GM10266 (cell line): ENCODE measurements at regions not wholly inside any gene's neighbourhood (a gene's known extent, or its start where the extent isn't known, plus 50 kb on each side); places are given as distances from the start of the nearest gene placed in this dataset.

Source experiments
- DNase-seq: peaks from one replicate; pipeline ENCODE4 v3.0.0; 2012; ENCODE audit errors: extremely low spot score
- CTCF ChIP-seq: IDR thresholded peaks from 2 replicates; pipeline ENCODE4 v1.5.1; 2012; ENCODE audit warnings: mild to moderate bottlenecking, low read depth; ENCODE audit not compliant: control insufficient read depth, insufficient read depth; ENCODE audit errors: missing control alignments

- TF ChIP-seq CTCF, result no peak
- DNase-seq, result no peak
Measured at GRCh38 chr2:167489325-167489724, 601.0 kb downstream of the XIRP2 start.

GRCh38 chr2:167487728-167488127 lies 599.4 kb downstream of the XIRP2 start:
- no peak for DNase-seq
- no peak for TF ChIP-seq CTCF

- no peak for TF ChIP-seq CTCF
Measured at GRCh38 chr2:167484875-167485274, 596.6 kb downstream of the XIRP2 start.

GRCh38 chr2:167480986-167481309 lies 592.7 kb downstream of the XIRP2 start:
- TF ChIP-seq CTCF, result no peak
- no peak for DNase-seq

More at GRCh38 chr2:167484875-167485274, 596.6 kb downstream of the XIRP2 start:
- DNase-seq, result no peak

GRCh38 chr2:167480232-167480985 lies 592.1 kb downstream of the XIRP2 start:
- TF ChIP-seq CTCF, result no peak
- no peak for DNase-seq

- no peak for TF ChIP-seq CTCF
- DNase-seq, result no peak
Measured at GRCh38 chr2:167478196-167478595, 589.9 kb downstream of the XIRP2 start.

- DNase-seq, result no peak
- no peak for TF ChIP-seq CTCF
Measured at GRCh38 chr2:167475791-167476190, 587.5 kb downstream of the XIRP2 start.
